H1 (cell line): ENCODE measurements at regions not wholly inside any gene's neighbourhood (a gene's known extent, or its start where the extent isn't known, plus 50 kb on each side); places are given as distances from the start of the nearest gene placed in this dataset.

Source experiments
- CTCF ChIA-PET: fragments of 300-600 bp; sonication (Branson Sonifier 250); formaldehyde crosslinking; loops from one replicate; lab custom pipeline; 2021; ENCODE audit not compliant: partially characterized antibody; lab: Charles Lee
- POLR2A ChIA-PET: fragments of 300-600 bp; sonication (Branson Sonifier 250); formaldehyde crosslinking; loops from one replicate; lab custom pipeline; 2021; ENCODE audit warnings: inconsistent platforms; ENCODE audit not compliant: partially characterized antibody; lab: Charles Lee
- DNase-seq, 2 experiments: peaks; one replicate each; pipeline versions ENCODE4 v3.0.0 to v3.0.0-alpha.2; 2010 to 2022; ENCODE audit warnings: low spot score in 2 of 2, low read depth in 1 of 2, mixed read lengths in 1 of 2
- FAIRE-seq: peaks from 2 replicates; lab custom pipeline; 2011; peaks lifted over from hg19 to GRCh38; lab: Jason Lieb, UNC
- H2AFZ ChIP-seq: 2 replicates; pipeline ENCODE4 v1.8.1; 2012; ENCODE audit warnings: low read length, inconsistent platforms
- H2AK5ac ChIP-seq: 2 replicates; pipeline ENCODE4 v1.6.1; 2013; ENCODE audit warnings: low read depth, low read length
- H2BK120ac ChIP-seq: replicated peaks from 2 replicates; pipeline ENCODE3; 2013; ENCODE audit warnings: low read depth, low read length, inconsistent platforms
- H2BK12ac ChIP-seq: 2 replicates; pipeline ENCODE4 v1.6.1; 2013; ENCODE audit warnings: low read depth, low read length
- H2BK15ac ChIP-seq: 2 replicates; pipeline ENCODE4 v1.6.1; 2013; ENCODE audit warnings: low read length
- H2BK20ac ChIP-seq: 2 replicates; pipeline ENCODE4 v1.6.1; 2013; ENCODE audit warnings: low read length
- H2BK5ac ChIP-seq: 2 replicates; pipeline ENCODE4 v1.6.1; 2013; ENCODE audit warnings: low read depth, low read length
- H3K14ac ChIP-seq: 2 replicates; pipeline ENCODE4 v1.6.1; 2013; ENCODE audit warnings: inconsistent platforms; ENCODE audit not compliant: insufficient read length
- H3K18ac ChIP-seq: 2 replicates; pipeline ENCODE4 v1.6.1; 2013; ENCODE audit warnings: low read length; ENCODE audit errors: extremely low read depth
- H3K23ac ChIP-seq: 2 replicates; pipeline ENCODE4 v1.6.1; 2013; ENCODE audit warnings: inconsistent platforms; ENCODE audit not compliant: insufficient read length
- H3K23me2 ChIP-seq: 2 replicates; pipeline ENCODE4 v1.6.1; 2013; ENCODE audit warnings: low read depth, low read length
- H3K27ac ChIP-seq: 2 replicates; pipeline ENCODE4 v1.6.1; 2011; ENCODE audit warnings: low read depth, low read length, inconsistent platforms
- H3K27me3 ChIP-seq, 4 experiments: replicated peaks in 1 of 4; 1 replicate in 1 of 4; 2 replicates in 3 of 4; pipeline versions ENCODE4 v1.6.1 to v1.8.1; 2011 to 2013; ENCODE audit warnings: low read length in 3 of 4, mild to moderate bottlenecking in 3 of 4, inconsistent platforms in 2 of 4, mixed read lengths in 2 of 4, moderate library complexity in 1 of 4; ENCODE audit not compliant: control insufficient read depth in 3 of 4, insufficient read depth in 3 of 4; ENCODE audit errors: extremely low read depth in 1 of 4
- H3K36me3 ChIP-seq, 4 experiments: 2 replicates each; pipeline versions ENCODE4 v1.6.1 to v1.8.1; 2011 to 2013; ENCODE audit warnings: mild to moderate bottlenecking in 4 of 4, low read length in 3 of 4, moderate library complexity in 2 of 4, control low read depth in 1 of 4, inconsistent platforms in 1 of 4; ENCODE audit not compliant: insufficient read depth in 4 of 4, control insufficient read depth in 2 of 4
- H3K4ac ChIP-seq: replicated peaks from 2 replicates; pipeline ENCODE3; 2013; ENCODE audit warnings: low read length, low read depth, mixed read lengths, inconsistent platforms; ENCODE audit not compliant: insufficient read length
- H3K4me1 ChIP-seq, 4 experiments: replicated peaks in 1 of 4; 1 replicate in 1 of 4; 2 replicates in 3 of 4; pipeline versions ENCODE4 v1.6.1 to v1.8.1; 2011 to 2013; ENCODE audit warnings: low read length in 3 of 4, inconsistent platforms in 2 of 4, mixed read lengths in 1 of 4; ENCODE audit not compliant: insufficient read depth in 4 of 4, control insufficient read depth in 3 of 4
- H3K4me2 ChIP-seq, 2 experiments: 2 replicates each; pipeline versions ENCODE4 v1.6.1 to v1.8.1; 2011 to 2013; ENCODE audit warnings: low read depth in 2 of 2, low read length in 2 of 2, control low read depth in 1 of 2, inconsistent platforms in 1 of 2, mild to moderate bottlenecking in 1 of 2; ENCODE audit not compliant: insufficient read depth in 1 of 2
- H3K4me3 ChIP-seq, 4 experiments: fragments of 200-600, 300-600 bp in 1 of 4; sonication (generic), shearing (Covaris generic), sonication (Bioruptor Twin) in 1 of 4; 2 replicates each; pipeline versions ENCODE4 v1.5.1 to v1.8.1; 2011 to 2016; ENCODE audit warnings: low read length in 4 of 4, low read depth in 3 of 4, control low read depth in 2 of 4, inconsistent platforms in 2 of 4, mild to moderate bottlenecking in 2 of 4, mixed read lengths in 1 of 4, moderate library complexity in 1 of 4; ENCODE audit not compliant: insufficient read depth in 2 of 4; ENCODE audit errors: extremely low read depth in 1 of 4
- H3K56ac ChIP-seq: replicated peaks from 2 replicates; pipeline ENCODE3; 2013; ENCODE audit warnings: low read depth, mild to moderate bottlenecking, mixed read lengths, low read length, inconsistent platforms; ENCODE audit not compliant: insufficient read length
- H3K79me1 ChIP-seq: 2 replicates; pipeline ENCODE4 v1.6.1; 2013; ENCODE audit warnings: low read depth, low read length, control low read depth
- H3K79me2 ChIP-seq, 2 experiments: 2 replicates each; pipeline versions ENCODE4 v1.6.1 to v1.8.1; 2012 to 2013; ENCODE audit warnings: low read length in 2 of 2, mild to moderate bottlenecking in 2 of 2, inconsistent platforms in 1 of 2; ENCODE audit not compliant: insufficient read depth in 2 of 2, control insufficient read depth in 1 of 2
- H3K9ac ChIP-seq, 4 experiments: replicated peaks in 1 of 4; 1 replicate in 1 of 4; 2 replicates in 3 of 4; pipeline versions ENCODE4 v1.6.1 to v1.8.1; 2011 to 2013; ENCODE audit warnings: low read depth in 3 of 4, low read length in 3 of 4, control low read depth in 2 of 4, mild to moderate bottlenecking in 2 of 4, moderate library complexity in 2 of 4, inconsistent platforms in 1 of 4; ENCODE audit errors: extremely low read depth in 1 of 4
- H3K9me3 ChIP-seq, 2 experiments: 2 replicates each; pipeline versions ENCODE4 v1.6.1 to v1.8.1; 2012 to 2013; ENCODE audit warnings: mild to moderate bottlenecking in 2 of 2, moderate library complexity in 2 of 2, control low read depth in 1 of 2, inconsistent platforms in 1 of 2, low read depth in 1 of 2, low read length in 1 of 2, mixed read lengths in 1 of 2; ENCODE audit not compliant: insufficient read depth in 2 of 2
- H4K20me1 ChIP-seq, 2 experiments: replicated peaks in 1 of 2; 2 replicates each; pipeline versions ENCODE3 to v1.8.1; 2011 to 2013; ENCODE audit warnings: inconsistent platforms in 2 of 2, low read length in 2 of 2, mild to moderate bottlenecking in 1 of 2; ENCODE audit not compliant: insufficient read depth in 2 of 2, control insufficient read depth in 1 of 2
- H4K5ac ChIP-seq: 2 replicates; pipeline ENCODE4 v1.6.1; 2013; ENCODE audit warnings: low read length, low read depth, mixed read lengths, inconsistent platforms; ENCODE audit not compliant: insufficient read length
- H4K8ac ChIP-seq: 2 replicates; pipeline ENCODE4 v1.8.0; 2013; ENCODE audit warnings: mild to moderate bottlenecking, moderate library complexity, low read length, inconsistent platforms; ENCODE audit not compliant: insufficient read depth; ENCODE audit errors: extremely low read depth
- H4K91ac ChIP-seq: replicated peaks from 2 replicates; pipeline ENCODE3; 2013; ENCODE audit warnings: low read length, mixed read lengths, inconsistent platforms; ENCODE audit not compliant: insufficient read length
- ASH2L ChIP-seq: fragments of 200-600, 300-600 bp; sonication (generic); IDR thresholded peaks from one replicate; pipeline ENCODE4 v1.7.1; 2017; ENCODE audit warnings: low read length
- BRCA1 ChIP-seq: IDR thresholded peaks from 2 replicates; pipeline ENCODE4 v1.6.1; 2012; ENCODE audit warnings: low read depth, low read length, improper control_type of control experiment
- CHD1 ChIP-seq: IDR thresholded peaks from 2 replicates; pipeline ENCODE4 v1.6.1; 2012; ENCODE audit warnings: low read depth, low read length, improper control_type of control experiment
- EGR1 ChIP-seq: IDR thresholded peaks from 2 replicates; pipeline ENCODE4 v1.6.1; 2011; ENCODE audit warnings: low read depth, low read length, borderline replicate concordance
- KDM1A ChIP-seq: fragments of 200-600, 300-600 bp; sonication (generic); IDR thresholded peaks from 2 replicates; pipeline ENCODE4 v1.7.1; 2016; ENCODE audit warnings: mild to moderate bottlenecking, low read length, borderline replicate concordance
- KDM4A ChIP-seq: IDR thresholded peaks from one replicate; pipeline ENCODE4 v1.7.1; 2012; ENCODE audit warnings: low read depth, mild to moderate bottlenecking, moderate library complexity, low read length, inconsistent platforms; ENCODE audit not compliant: severe bottlenecking
- MAX ChIP-seq: IDR thresholded peaks from 2 replicates; pipeline ENCODE4 v1.6.1; 2012; ENCODE audit warnings: inconsistent platforms
- NANOG ChIP-seq: IDR thresholded peaks from 2 replicates; pipeline ENCODE4 v1.6.1; 2011; ENCODE audit warnings: low read length, low read depth, mild to moderate bottlenecking, inconsistent platforms; ENCODE audit not compliant: insufficient read depth, poor library complexity, severe bottlenecking
- PHF8 ChIP-seq: fragments of 200-600 bp; sonication (generic); conservative IDR thresholded peaks from 2 replicates; pipeline ENCODE4 v1.7.1; 2012; ENCODE audit warnings: low read depth, mild to moderate bottlenecking, inconsistent platforms, low read length, moderate library complexity
- RBBP5 ChIP-seq: IDR thresholded peaks from 2 replicates; pipeline ENCODE4 v1.7.1; 2012; ENCODE audit warnings: low read depth, mild to moderate bottlenecking, inconsistent platforms, low read length, moderate library complexity, borderline replicate concordance
- ZNF274 ChIP-seq: IDR thresholded peaks from 2 replicates; pipeline ENCODE4 v1.7.0; 2012; ENCODE audit warnings: low read length, borderline replicate concordance; ENCODE audit errors: extremely low read depth
- WGBS, 2 experiments: shearing (Covaris generic) in 1 of 2; methylation state at CpG; one replicate each; pipeline versions ENCODE4 v1.1.6 to v1.1.7; 2013 to 2015; ENCODE audit warnings: low lambda C conversion rate in 2 of 2, mixed read lengths in 2 of 2, inconsistent platforms in 1 of 2, low coverage in 1 of 2, missing lambda C conversion rate in 1 of 2; ENCODE audit not compliant: insufficient replicate concordance in 2 of 2, insufficient coverage in 1 of 2, insufficient read length in 1 of 2; ENCODE audit errors: extremely low coverage in 1 of 2, missing lambda C conversion rate in 1 of 2; 5-methylcytosine and 5-hydroxymethylcytosine counted together
- TF ChIP-seq, protein P1 (sequence below): IDR thresholded peaks from 2 replicates; pipeline ENCODE4 v1.6.1; 2011; ENCODE audit warnings: low read length, improper control_type of control experiment

DNA sequence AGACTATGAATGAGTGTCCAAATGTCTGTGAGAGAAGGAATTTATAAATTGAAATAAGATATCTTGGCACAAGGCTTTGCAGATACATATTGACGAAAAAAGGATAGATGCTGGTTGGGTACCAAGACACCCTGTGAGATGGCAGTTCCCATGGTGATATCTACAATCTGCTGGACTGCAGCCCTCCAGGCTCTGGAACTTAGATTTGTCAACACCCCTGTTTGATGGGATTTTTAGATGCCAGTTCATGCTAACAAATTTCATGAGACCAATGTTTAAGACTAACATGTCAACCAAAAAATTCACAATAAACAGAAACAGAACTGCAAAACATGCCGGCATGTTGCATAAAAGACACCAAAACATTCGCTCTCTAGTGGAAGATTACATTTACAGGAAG is 400.3 kb upstream of the CNTNAP5 start:
- Histone ChIP-seq H2AFZ (no peak overlapping the region), H3K27ac (no peak overlapping the region), H3K79me2 (no peaks in the 10 kb centered on the region), H3K14ac (no peak overlapping the region), H4K8ac (no peak overlapping the region), H3K4me1 (no peaks in the 10 kb centered on the region), H2BK20ac (no peak overlapping the region)
- POLR2A ChIA-PET = no interaction called here
- FAIRE-seq = no peak
- TF ChIP-seq KDM4A (no peak), EGR1 (no peak), CHD1 (no peak), RBBP5 (no peak), PHF8 (no peak), MAX (no peak), ASH2L (no peak), KDM1A (no peak), ZNF274 (no peak), NANOG (no peak), BRCA1 (no peak)
- TF ChIP-seq, protein P1, sequence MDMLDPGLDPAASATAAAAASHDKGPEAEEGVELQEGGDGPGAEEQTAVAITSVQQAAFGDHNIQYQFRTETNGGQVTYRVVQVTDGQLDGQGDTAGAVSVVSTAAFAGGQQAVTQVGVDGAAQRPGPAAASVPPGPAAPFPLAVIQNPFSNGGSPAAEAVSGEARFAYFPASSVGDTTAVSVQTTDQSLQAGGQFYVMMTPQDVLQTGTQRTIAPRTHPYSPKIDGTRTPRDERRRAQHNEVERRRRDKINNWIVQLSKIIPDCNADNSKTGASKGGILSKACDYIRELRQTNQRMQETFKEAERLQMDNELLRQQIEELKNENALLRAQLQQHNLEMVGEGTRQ = no peak
- TF ChIP-seq, all 59 proteins: peak for 0
- Histone ChIP-seq H3K56ac (no peak overlapping the region), H4K91ac (no peak overlapping the region), H3K9me3 (no peaks in the 10 kb centered on the region), H2BK15ac (no peak overlapping the region), H2BK5ac (no peak overlapping the region), H3K27me3 (no peaks in the 10 kb centered on the region), H3K4ac (no peak overlapping the region), H3K23me2 (no peaks in the 10 kb centered on the region), H3K79me1 (no peaks in the 10 kb centered on the region), H2BK120ac (no peak overlapping the region), H3K18ac (no peak overlapping the region), H4K20me1 (no peaks in the 10 kb centered on the region), H3K36me3 (no peaks in the 10 kb centered on the region), H2AK5ac (no peak overlapping the region), H2BK12ac (no peak overlapping the region), H3K23ac (no peak overlapping the region), H3K4me3 (no peak overlapping the region), H3K4me2 (no peak overlapping the region), H4K5ac (no peak overlapping the region), H3K9ac (no peak overlapping the region)
- DNase-seq = no peak
- WGBS, 2 experiments = 95% methylated on average over 3 of the region's 3 CpGs; no CpG with 5 or more reads in 1 of the 2 experiments
- CTCF ChIA-PET = no interaction called here
